SK-N-SH treated with all-trans-retinoic acid at 6 μM for 48 hours (cell line): ENCODE measurements at regions not wholly inside any gene's neighbourhood (a gene's known extent, or its start where the extent isn't known, plus 50 kb on each side); places are given as distances from the start of the nearest gene placed in this dataset.

Experiments used
- ATAC-seq: fragments of 200-7000 bp; cut with Tn5 transposase; 3 replicates; pipeline ENCODE4 v1.9.1; 2020; ENCODE audit warnings: mild to moderate bottlenecking, moderate library complexity
- ARNTL ChIP-seq: fragments of 450-650 bp; formaldehyde crosslinking; IDR thresholded peaks from 2 replicates; pipeline ENCODE4 v1.5.0; 2020; ENCODE audit warnings: low read depth, mild to moderate bottlenecking, moderate library complexity, borderline replicate concordance
- BACH2 ChIP-seq: fragments of 250-450 bp; sonication (Bioruptor Pico); IDR thresholded peaks from 2 replicates; pipeline ENCODE4 v1.9.0; 2021; ENCODE audit warnings: mild to moderate bottlenecking, borderline replicate concordance
- CREB5 ChIP-seq: fragments of 250-450 bp; sonication (Bioruptor Pico); IDR thresholded peaks from 2 replicates; pipeline ENCODE4 v1.5.1; 2020; ENCODE audit warnings: low read depth, mild to moderate bottlenecking, moderate library complexity
- CSDC2 ChIP-seq: fragments of 250-450 bp; sonication (Bioruptor Pico); IDR thresholded peaks from 2 replicates; pipeline ENCODE4 v1.5.0; 2020; ENCODE audit warnings: mild to moderate bottlenecking, moderate library complexity
- CSRNP3 ChIP-seq: fragments of 250-450 bp; sonication (Bioruptor Pico); IDR thresholded peaks from 2 replicates; pipeline ENCODE4 v1.5.1; 2021; ENCODE audit warnings: mild to moderate bottlenecking, moderate library complexity
- ESRRG ChIP-seq: fragments of 250-450 bp; sonication (Bioruptor Pico); IDR thresholded peaks from 2 replicates; pipeline ENCODE4 v1.6.1; 2021; ENCODE audit warnings: mild to moderate bottlenecking
- GLIS3 ChIP-seq: fragments of 250-450 bp; sonication (Bioruptor Pico); IDR thresholded peaks from 2 replicates; pipeline ENCODE4 v1.5.0; 2020; ENCODE audit warnings: mild to moderate bottlenecking, moderate library complexity
- ISL1 ChIP-seq: fragments of 250-450 bp; sonication (Bioruptor Pico); IDR thresholded peaks from 2 replicates; pipeline ENCODE4 v2.1.2; 2022; ENCODE audit warnings: mild to moderate bottlenecking, moderate library complexity
- OSR1 ChIP-seq: fragments of 250-450 bp; sonication (Bioruptor Pico); IDR thresholded peaks from 2 replicates; pipeline ENCODE4 v1.8.0; 2022; ENCODE audit warnings: moderate library complexity, mild to moderate bottlenecking, inconsistent platforms
- PATZ1 ChIP-seq: fragments of 250-450 bp; sonication (Bioruptor Pico); IDR thresholded peaks from 2 replicates; pipeline ENCODE4 v1.8.0; 2020; ENCODE audit warnings: mild to moderate bottlenecking, moderate library complexity, borderline replicate concordance
- POU6F1 ChIP-seq: fragments of 250-450 bp; sonication (Bioruptor Pico); IDR thresholded peaks from 2 replicates; pipeline ENCODE4 v1.8.0; 2021; ENCODE audit warnings: low read depth, mild to moderate bottlenecking, moderate library complexity, borderline replicate concordance
- PPARA ChIP-seq: fragments of 250-450 bp; sonication (Bioruptor Pico); IDR thresholded peaks from 2 replicates; pipeline ENCODE4 v1.5.0; 2020; ENCODE audit warnings: mild to moderate bottlenecking, borderline replicate concordance
- RARB ChIP-seq: fragments of 250-450 bp; sonication (Bioruptor Pico); IDR thresholded peaks from 2 replicates; pipeline ENCODE4 v1.8.0; 2021; ENCODE audit warnings: mild to moderate bottlenecking, moderate library complexity
- SNAI2 ChIP-seq: fragments of 250-450 bp; sonication (Bioruptor Pico); IDR thresholded peaks from 2 replicates; pipeline ENCODE4 v1.5.0; 2020; ENCODE audit warnings: mild to moderate bottlenecking, moderate library complexity
- TCF4 ChIP-seq: fragments of 250-450 bp; sonication (Bioruptor Pico); IDR thresholded peaks from 2 replicates; pipeline ENCODE4 v1.8.0; 2021; ENCODE audit warnings: mild to moderate bottlenecking, moderate library complexity, borderline replicate concordance
- TOX ChIP-seq: fragments of 250-450 bp; sonication (Bioruptor Pico); IDR thresholded peaks from 2 replicates; pipeline ENCODE4 v1.8.0; 2021; ENCODE audit warnings: mild to moderate bottlenecking, moderate library complexity, borderline replicate concordance
- ZC3H10 ChIP-seq: fragments of 250-450 bp; sonication (Bioruptor Pico); IDR thresholded peaks from 2 replicates; pipeline ENCODE4 v1.5.1; 2021; ENCODE audit warnings: mild to moderate bottlenecking, moderate library complexity
- ZFP3 ChIP-seq: fragments of 250-450 bp; sonication (Bioruptor Pico); IDR thresholded peaks from 2 replicates; pipeline ENCODE4 v1.5.0; 2020; ENCODE audit warnings: mild to moderate bottlenecking, moderate library complexity
- ZNF565 ChIP-seq: fragments of 450-650 bp; formaldehyde crosslinking; conservative IDR thresholded peaks from 2 replicates; pipeline ENCODE4 v1.5.0; 2020; ENCODE audit warnings: low read depth, mild to moderate bottlenecking, moderate library complexity
- ZNF8 ChIP-seq: fragments of 450-650 bp; formaldehyde crosslinking; IDR thresholded peaks from 2 replicates; pipeline ENCODE4 v1.5.0; 2020; ENCODE audit warnings: mild to moderate bottlenecking, moderate library complexity

GRCh38 chr3:181999314-181999713 is 287.6 kb downstream of the SOX2 start:
- no peak for TF ChIP-seq OSR1 (CRISPR knock-in tag)
- no peak for TF ChIP-seq CSRNP3 (CRISPR knock-in tag)
- no peak for TF ChIP-seq ZFP3 (CRISPR knock-in tag)
- TF ChIP-seq SNAI2: no peak
- TF ChIP-seq ZNF565 (CRISPR knock-in tag): no peak
- TF ChIP-seq ISL1 (CRISPR knock-in tag): no peak
- TF ChIP-seq ZNF8 (CRISPR knock-in tag): no peak
- no peak for TF ChIP-seq TCF4 (CRISPR knock-in tag)
- no peak for TF ChIP-seq PPARA (CRISPR knock-in tag)
- TF ChIP-seq GLIS3 (CRISPR knock-in tag): no peak
- no peak for TF ChIP-seq ESRRG
- TF ChIP-seq CREB5 (CRISPR knock-in tag): no peak
- TF ChIP-seq CSDC2: no peak
- TF ChIP-seq PATZ1 (CRISPR knock-in tag): no peak
- TF ChIP-seq ARNTL (CRISPR knock-in tag): no peak
- TF ChIP-seq RARB (CRISPR knock-in tag): no peak
- no peak for TF ChIP-seq TOX (CRISPR knock-in tag)
- TF ChIP-seq, all 23 proteins: peak for 0
- no peak for ATAC-seq

- TF ChIP-seq POU6F1 (no peak), GLIS3 (CRISPR knock-in tag) (no peak), PPARA (CRISPR knock-in tag) (no peak), RARB (CRISPR knock-in tag) (no peak), PATZ1 (CRISPR knock-in tag) (no peak), CSRNP3 (CRISPR knock-in tag) (no peak), ISL1 (CRISPR knock-in tag) (no peak)
- TF ChIP-seq, all 23 proteins: peak for 0
Measured at GRCh38 chr3:182000447-182000846, 288.7 kb downstream of the SOX2 start.

GRCh38 chr3:182005219-182005618 is 293.5 kb downstream of the SOX2 start:
- ATAC-seq: no peak
- TF ChIP-seq RARB (CRISPR knock-in tag) (no peak), TCF4 (CRISPR knock-in tag) (no peak), CREB5 (CRISPR knock-in tag) (no peak), PPARA (CRISPR knock-in tag) (no peak), ISL1 (CRISPR knock-in tag) (no peak), ESRRG (no peak), ZC3H10 (CRISPR knock-in tag) (no peak), ZNF8 (CRISPR knock-in tag) (no peak), GLIS3 (CRISPR knock-in tag) (no peak), TOX (CRISPR knock-in tag) (no peak), CSRNP3 (CRISPR knock-in tag) (no peak), SNAI2 (no peak), CSDC2 (no peak), ZNF565 (CRISPR knock-in tag) (no peak), PATZ1 (CRISPR knock-in tag) (no peak), ARNTL (CRISPR knock-in tag) (no peak), OSR1 (CRISPR knock-in tag) (no peak), BACH2 (CRISPR knock-in tag) (no peak)

More at GRCh38 chr3:182000447-182000846, 288.7 kb downstream of the SOX2 start:
- no peak for ATAC-seq
